IPS-20b (cell line): ENCODE measurements at regions not wholly inside any gene's neighbourhood (a gene's known extent, or its start where the extent isn't known, plus 50 kb on each side); places are given as distances from the start of the nearest gene placed in this dataset.

ENCODE experiments used
- H3K27ac ChIP-seq: one replicate; pipeline ENCODE4 v1.5.1; 2013; ENCODE audit warnings: low read length
- H3K27me3 ChIP-seq: 2 replicates; pipeline ENCODE4 v1.6.1; 2013; ENCODE audit warnings: mild to moderate bottlenecking, low read length, inconsistent platforms; ENCODE audit not compliant: insufficient read depth
- H3K36me3 ChIP-seq: 2 replicates; pipeline ENCODE4 v1.6.1; 2013; ENCODE audit warnings: low read depth, mild to moderate bottlenecking, inconsistent platforms, low read length, moderate library complexity; ENCODE audit not compliant: insufficient read depth
- H3K4me1 ChIP-seq: 2 replicates; pipeline ENCODE4 v1.6.1; 2013; ENCODE audit warnings: mild to moderate bottlenecking, control low read depth, inconsistent platforms, low read length, moderate library complexity; ENCODE audit not compliant: insufficient read depth
- H3K4me3 ChIP-seq: 2 replicates; pipeline ENCODE4 v1.5.1; 2013; ENCODE audit warnings: mild to moderate bottlenecking, low read length, inconsistent platforms
- H3K9ac ChIP-seq: 2 replicates; pipeline ENCODE4 v1.6.1; 2013; ENCODE audit warnings: low read depth, mild to moderate bottlenecking, inconsistent platforms, low read length, moderate library complexity
- H3K9me3 ChIP-seq: 2 replicates; pipeline ENCODE4 v1.6.1; 2013; ENCODE audit warnings: mild to moderate bottlenecking, low read depth, low read length, inconsistent platforms; ENCODE audit not compliant: insufficient read depth

GRCh38 chr6:139659711-139660110 is 285.3 kb upstream of the CITED2 start:
- Histone ChIP-seq H3K27ac (no peak overlapping the region), H3K4me1 (peaks cover 11% of the 10 kb centered on the region; the same call in 1 of the 2 replicates), H3K36me3 (no peaks in the 10 kb centered on the region), H3K9ac (no peak overlapping the region), H3K9me3 (peaks cover 3% of the 10 kb centered on the region), H3K27me3 (no peaks in the 10 kb centered on the region), H3K4me3 (no peak overlapping the region)

GRCh38 chr6:139659196-139659595 is 284.7 kb upstream of the CITED2 start:
- H3K36me3 ChIP-seq: no peaks in the 10 kb centered on the region
- no peak overlapping the region for H3K4me3 ChIP-seq
- peaks cover 1% of the 10 kb centered on the region for H3K9me3 ChIP-seq
- H3K27me3 ChIP-seq: no peaks in the 10 kb centered on the region
- no peak overlapping the region for H3K27ac ChIP-seq
- H3K4me1 ChIP-seq: peaks cover 12% of the 10 kb centered on the region; the same call in 1 of the 2 replicates
- H3K9ac ChIP-seq: no peak overlapping the region

- Histone ChIP-seq H3K27me3 (no peaks in the 10 kb centered on the region), H3K27ac (no peak overlapping the region), H3K9ac (no peak overlapping the region), H3K9me3 (no peaks in the 10 kb centered on the region), H3K4me3 (no peak overlapping the region), H3K4me1 (peaks cover 12% of the 10 kb centered on the region; the same call in 1 of the 2 replicates), H3K36me3 (no peaks in the 10 kb centered on the region)
Measured at GRCh38 chr6:139657119-139657518, 282.7 kb upstream of the CITED2 start.

DNA sequence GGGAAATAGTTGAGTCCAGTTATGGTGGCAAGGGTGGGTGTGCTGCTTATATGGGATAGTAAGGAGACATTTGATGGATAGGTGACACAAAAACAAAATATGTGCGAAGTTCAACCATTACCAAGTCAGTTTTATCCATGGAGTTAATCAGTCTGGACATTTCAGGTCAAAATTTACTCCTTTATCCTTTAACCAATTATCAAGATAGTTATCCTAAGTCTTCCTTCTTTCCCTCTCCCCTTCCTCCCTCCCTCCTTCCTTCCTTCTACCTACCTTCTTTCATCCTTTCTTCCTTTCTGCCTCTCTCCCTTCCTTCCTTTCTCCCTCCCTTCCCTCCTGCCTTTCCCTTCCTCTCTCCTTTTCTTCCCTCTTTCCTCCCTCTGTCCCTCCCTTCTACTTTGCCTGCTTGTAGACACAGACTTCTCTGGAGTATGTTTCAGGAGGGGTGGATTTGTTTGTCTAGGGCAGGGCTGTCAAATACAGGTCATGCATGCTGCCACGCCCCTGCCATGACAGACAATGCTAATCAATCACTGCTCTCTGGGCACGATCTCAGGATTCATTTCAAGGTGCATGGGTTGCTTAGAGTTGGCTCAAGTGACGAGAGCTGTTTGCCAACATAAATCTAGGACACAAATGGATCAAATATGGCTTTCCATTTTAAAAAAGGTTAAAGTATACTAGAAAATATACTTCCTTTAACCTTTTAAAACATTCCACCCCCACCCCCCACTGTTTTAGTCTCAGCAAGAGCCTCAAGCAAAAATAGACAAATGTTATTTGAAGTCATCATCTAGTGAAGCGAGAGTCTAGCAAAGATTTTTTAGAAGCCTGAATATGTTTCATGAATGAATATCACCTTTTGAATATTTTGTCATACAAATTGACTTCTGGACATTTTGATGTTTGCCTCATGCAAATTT is 281.6 kb upstream of the CITED2 start:
- H3K9ac ChIP-seq: no peak overlapping the region
- H3K27me3 ChIP-seq: no peaks in the 10 kb centered on the region
- H3K4me1 ChIP-seq: peaks cover 12% of the 10 kb centered on the region; the same call in 1 of the 2 replicates
- H3K4me3 ChIP-seq: no peak overlapping the region
- no peak overlapping the region for H3K27ac ChIP-seq
- H3K36me3 ChIP-seq: no peaks in the 10 kb centered on the region
- H3K9me3 ChIP-seq: no peaks in the 10 kb centered on the region

GRCh38 chr6:139654888-139655782 is 280.7 kb upstream of the CITED2 start:
- Histone ChIP-seq H3K27ac (no peak overlapping the region), H3K9me3 (no peaks in the 10 kb centered on the region), H3K36me3 (no peaks in the 10 kb centered on the region), H3K27me3 (no peaks in the 10 kb centered on the region), H3K9ac (no peak overlapping the region), H3K4me3 (no peak overlapping the region), H3K4me1 (peaks cover 12% of the 10 kb centered on the region; the same call in 1 of the 2 replicates)

- no peaks in the 10 kb centered on the region for H3K9me3 ChIP-seq
- no peak overlapping the region for H3K9ac ChIP-seq
- H3K36me3 ChIP-seq: no peaks in the 10 kb centered on the region
- no peaks in the 10 kb centered on the region for H3K27me3 ChIP-seq
- no peak overlapping the region for H3K27ac ChIP-seq
- no peak overlapping the region for H3K4me3 ChIP-seq
- H3K4me1 ChIP-seq: peaks cover 12% of the 10 kb centered on the region; the same call in 1 of the 2 replicates
Measured at GRCh38 chr6:139654309-139654708, 279.9 kb upstream of the CITED2 start.

- H3K36me3 ChIP-seq: no peaks in the 10 kb centered on the region
- no peak overlapping the region for H3K9ac ChIP-seq
- no peak overlapping the region for H3K27ac ChIP-seq
- H3K9me3 ChIP-seq: no peaks in the 10 kb centered on the region
- peaks cover 12% of the 10 kb centered on the region; the same call in 1 of the 2 replicates for H3K4me1 ChIP-seq
- H3K4me3 ChIP-seq: no peak overlapping the region
- H3K27me3 ChIP-seq: no peaks in the 10 kb centered on the region
Measured at GRCh38 chr6:139653111-139653510, 278.7 kb upstream of the CITED2 start.

GRCh38 chr6:139650941-139651340 is 276.5 kb upstream of the CITED2 start:
- H3K4me3 ChIP-seq: no peak overlapping the region

DNA sequence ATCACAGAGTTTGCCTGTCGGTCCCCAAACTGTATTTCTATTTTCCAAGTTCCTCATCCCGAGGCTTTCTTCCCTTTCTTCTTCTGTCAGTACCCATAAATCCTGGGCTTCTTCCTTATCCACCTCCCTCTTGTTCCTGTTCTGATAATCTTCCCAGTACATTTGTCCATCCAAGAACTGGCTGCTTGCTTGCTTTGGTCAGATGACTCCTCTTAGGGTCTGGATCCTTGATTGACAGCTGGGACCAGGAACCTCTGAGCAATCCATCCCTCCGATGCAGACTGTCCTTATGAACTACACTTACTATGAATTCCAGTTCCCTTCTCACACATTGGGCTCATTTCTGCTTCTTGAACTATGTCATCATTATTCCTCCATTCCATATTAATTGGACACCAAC is 275.3 kb upstream of the CITED2 start:
- H3K27me3 ChIP-seq: no peaks in the 10 kb centered on the region
- H3K9ac ChIP-seq: no peak overlapping the region
- no peak overlapping the region for H3K4me3 ChIP-seq
- no peaks in the 10 kb centered on the region for H3K36me3 ChIP-seq
- H3K27ac ChIP-seq: no peak overlapping the region
- peaks cover 1% of the 10 kb centered on the region; the same call in 1 of the 2 replicates for H3K4me1 ChIP-seq
- H3K9me3 ChIP-seq: no peaks in the 10 kb centered on the region

More at GRCh38 chr6:139650941-139651340, 276.5 kb upstream of the CITED2 start:
- no peaks in the 10 kb centered on the region for H3K9me3 ChIP-seq
- H3K36me3 ChIP-seq: no peaks in the 10 kb centered on the region
- no peak overlapping the region for H3K9ac ChIP-seq
- peaks cover 12% of the 10 kb centered on the region; the same call in 1 of the 2 replicates for H3K4me1 ChIP-seq
- H3K27ac ChIP-seq: no peak overlapping the region
- H3K27me3 ChIP-seq: no peaks in the 10 kb centered on the region

- no peak overlapping the region for H3K27ac ChIP-seq
- H3K36me3 ChIP-seq: no peaks in the 10 kb centered on the region
- H3K27me3 ChIP-seq: no peaks in the 10 kb centered on the region
- no peaks in the 10 kb centered on the region for H3K9me3 ChIP-seq
- no peaks in the 10 kb centered on the region for H3K4me1 ChIP-seq
- H3K9ac ChIP-seq: no peak overlapping the region
- no peak overlapping the region for H3K4me3 ChIP-seq
Measured at GRCh38 chr6:139649128-139649527, 274.7 kb upstream of the CITED2 start.

DNA sequence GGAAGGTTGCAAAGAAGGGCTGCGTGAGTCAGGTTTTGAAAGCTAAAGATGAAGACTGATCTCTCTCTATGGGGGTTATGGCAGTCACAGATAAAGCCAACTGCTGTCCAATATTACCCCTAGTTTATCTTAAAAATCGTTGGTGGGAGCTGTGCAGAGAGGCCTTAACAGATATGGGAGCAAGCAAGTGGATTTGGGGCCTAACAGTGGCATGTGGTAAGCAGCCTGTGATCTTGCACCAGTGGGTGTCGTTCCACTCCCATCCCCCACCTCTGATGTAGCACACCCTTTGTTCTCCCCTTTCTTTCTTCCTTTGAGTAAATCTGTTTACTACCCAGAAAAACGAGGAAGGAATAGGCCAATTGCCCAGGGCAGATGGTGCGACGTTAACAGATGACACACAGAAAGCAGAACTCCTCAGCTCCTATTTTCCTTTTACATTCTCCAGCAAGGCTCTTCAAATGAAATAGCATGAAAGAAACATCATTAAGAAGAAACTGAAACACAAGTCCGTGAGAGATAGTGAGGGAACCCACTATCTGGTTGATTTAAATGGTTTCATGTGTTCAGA is 274.1 kb upstream of the CITED2 start:
- no peaks in the 10 kb centered on the region for H3K36me3 ChIP-seq
- H3K27me3 ChIP-seq: no peaks in the 10 kb centered on the region
- no peak overlapping the region for H3K27ac ChIP-seq
- H3K9me3 ChIP-seq: no peaks in the 10 kb centered on the region
- H3K4me1 ChIP-seq: no peaks in the 10 kb centered on the region
- no peak overlapping the region for H3K4me3 ChIP-seq
- no peak overlapping the region for H3K9ac ChIP-seq
